Glomerular visceral epithelial cell (primary cell): ENCODE measurements at regions not wholly inside any gene's neighbourhood (a gene's known extent, or its start where the extent isn't known, plus 50 kb on each side); places are given as distances from the start of the nearest gene placed in this dataset.
"Not testable (repeated sequence)": the region's sequence is repeated elsewhere in the genome, so short reads cannot be mapped to it uniquely, and the experiment has no call there.

Experiments used
- DNase-seq: peaks from one replicate; pipeline ENCODE4 v3.0.0-alpha.2; 2016; ENCODE audit errors: extremely low spot score

- no peak for DNase-seq
Measured at GRCh38 chr11:129503646-129504045, 128.0 kb downstream of the BARX2 start.

- no peak for DNase-seq
Measured at GRCh38 chr11:129505266-129505665, 129.6 kb downstream of the BARX2 start.

- DNase-seq = no peak
Measured at GRCh38 chr11:129508163-129508562, 132.5 kb downstream of the BARX2 start.

GRCh38 chr11:129528296-129528695 is 152.6 kb downstream of the BARX2 start:
- no peak for DNase-seq

- DNase-seq = no peak
Measured at GRCh38 chr11:129530154-129530895, 154.7 kb downstream of the BARX2 start.

- no peak for DNase-seq
Measured at GRCh38 chr11:129533395-129533794, 157.7 kb downstream of the BARX2 start.

- no peak for DNase-seq
Measured at GRCh38 chr11:129536338-129536737, 160.7 kb downstream of the BARX2 start.

GRCh38 chr11:129538323-129538722 is 162.7 kb downstream of the BARX2 start:
- DNase-seq = no peak

- DNase-seq = no peak
Measured at GRCh38 chr11:129543515-129544290, 168.1 kb downstream of the BARX2 start.

- DNase-seq = no peak
Measured at GRCh38 chr11:129544691-129545090, 169.0 kb downstream of the BARX2 start.

GRCh38 chr11:129546266-129546665 is 170.6 kb downstream of the BARX2 start:
- no peak for DNase-seq

- no peak for DNase-seq
Measured at GRCh38 chr11:129557421-129557820, 181.8 kb downstream of the BARX2 start.

- no peak for DNase-seq
Measured at GRCh38 chr11:129569007-129569406, 193.4 kb downstream of the BARX2 start.

GRCh38 chr11:129572667-129573066 is 197.0 kb downstream of the BARX2 start:
- not testable (repeated sequence) for DNase-seq

GRCh38 chr11:129573161-129573560 is 197.5 kb downstream of the BARX2 start:
- no peak for DNase-seq

- DNase-seq = no peak
Measured at GRCh38 chr11:129574431-129574830, 198.8 kb downstream of the BARX2 start.

GRCh38 chr11:129576652-129577051 is 201.0 kb downstream of the BARX2 start:
- no peak for DNase-seq

- no peak for DNase-seq
Measured at GRCh38 chr11:129578006-129578405, 202.4 kb downstream of the BARX2 start.

- no peak for DNase-seq
Measured at GRCh38 chr11:129580278-129580677, 204.6 kb downstream of the BARX2 start.

GRCh38 chr11:129584316-129584715 is 208.7 kb downstream of the BARX2 start:
- no peak for DNase-seq

GRCh38 chr11:129589190-129589860 is 213.7 kb downstream of the BARX2 start:
- no peak for DNase-seq

- DNase-seq = no peak
Measured at GRCh38 chr11:129590030-129590752, 214.5 kb downstream of the BARX2 start.
